Hepatocyte (in vitro differentiated cells): ENCODE measurements at regions not wholly inside any gene's neighbourhood (a gene's known extent, or its start where the extent isn't known, plus 50 kb on each side); places are given as distances from the start of the nearest gene placed in this dataset.

Experiments
- DNase-seq: peaks from one replicate; pipeline ENCODE4 v3.0.0-alpha.2; 2016; ENCODE audit warnings: low spot score
- H2AFZ ChIP-seq: fragments of 200-600 bp; sonication (generic); 2 replicates; pipeline ENCODE4 v1.6.0; 2016; ENCODE audit warnings: antibody characterized with exemption, mild to moderate bottlenecking
- H3K27ac ChIP-seq: fragments of 200-600 bp; sonication (generic); 2 replicates; pipeline ENCODE4 v1.5.1; 2016; ENCODE audit warnings: mild to moderate bottlenecking
- H3K27me3 ChIP-seq: fragments of 200-600 bp; sonication (generic); 2 replicates; pipeline ENCODE4 v1.6.1; 2016
- H3K36me3 ChIP-seq: fragments of 200-600 bp; sonication (generic); replicated peaks from 2 replicates; pipeline ENCODE4 v1.5.1; 2016; ENCODE audit warnings: low read depth; ENCODE audit not compliant: insufficient read depth
- H3K4me1 ChIP-seq: fragments of 200-600 bp; sonication (generic); 2 replicates; pipeline ENCODE4 v1.5.1; 2016; ENCODE audit warnings: mild to moderate bottlenecking, moderate library complexity; ENCODE audit not compliant: insufficient read depth
- H3K4me2 ChIP-seq: fragments of 200-600 bp; sonication (generic); 2 replicates; pipeline ENCODE4 v1.6.0; 2016
- H3K4me3 ChIP-seq: fragments of 200-600 bp; sonication (generic); 2 replicates; pipeline ENCODE4 v1.5.1; 2016; ENCODE audit warnings: mild to moderate bottlenecking
- H3K79me2 ChIP-seq: fragments of 200-600 bp; sonication (generic); 2 replicates; pipeline ENCODE4 v1.6.0; 2017; ENCODE audit warnings: mild to moderate bottlenecking
- H3K9me2 ChIP-seq: fragments of 200-600 bp; sonication (generic); replicated peaks from 2 replicates; pipeline ENCODE4 v1.6.0; 2017; ENCODE audit warnings: mild to moderate bottlenecking; ENCODE audit not compliant: insufficient read depth
- H3K9me3 ChIP-seq: fragments of 200-600 bp; sonication (generic); 2 replicates; pipeline ENCODE4 v1.5.1; 2016; ENCODE audit warnings: low read depth, mild to moderate bottlenecking
- H4K20me1 ChIP-seq: fragments of 200-600 bp; sonication (generic); 2 replicates; pipeline ENCODE4 v1.6.0; 2016; ENCODE audit warnings: mild to moderate bottlenecking; ENCODE audit not compliant: insufficient read depth, poor library complexity, severe bottlenecking
- EZH2 ChIP-seq: fragments of 200-600 bp; sonication (generic); IDR thresholded peaks from 2 replicates; pipeline ENCODE4 v1.6.1; 2016; ENCODE audit warnings: antibody characterized with exemption, mild to moderate bottlenecking, borderline replicate concordance
- EZH2phosphoT487 ChIP-seq: fragments of 200-600 bp; sonication (generic); IDR thresholded peaks from one replicate; pipeline ENCODE4 v1.6.1; 2018; ENCODE audit warnings: antibody characterized with exemption, mild to moderate bottlenecking, low read depth, moderate library complexity; ENCODE audit not compliant: unreplicated experiment, severe bottlenecking
- WGBS: methylation state at CpG from one replicate; pipeline ENCODE4 v1.1.6; 2016; ENCODE audit warnings: low lambda C conversion rate; ENCODE audit errors: missing lambda C conversion rate; 5-methylcytosine and 5-hydroxymethylcytosine counted together
- TF ChIP-seq, protein P1 (sequence below): fragments of 200-600 bp; sonication (generic); IDR thresholded peaks from 2 replicates; pipeline ENCODE4 v1.5.1; 2016; ENCODE audit warnings: antibody characterized with exemption, mild to moderate bottlenecking; ENCODE audit not compliant: poor library complexity

- TF ChIP-seq EZH2phosphoT487 (no peak), EZH2 (no peak)
- TF ChIP-seq, protein P1, sequence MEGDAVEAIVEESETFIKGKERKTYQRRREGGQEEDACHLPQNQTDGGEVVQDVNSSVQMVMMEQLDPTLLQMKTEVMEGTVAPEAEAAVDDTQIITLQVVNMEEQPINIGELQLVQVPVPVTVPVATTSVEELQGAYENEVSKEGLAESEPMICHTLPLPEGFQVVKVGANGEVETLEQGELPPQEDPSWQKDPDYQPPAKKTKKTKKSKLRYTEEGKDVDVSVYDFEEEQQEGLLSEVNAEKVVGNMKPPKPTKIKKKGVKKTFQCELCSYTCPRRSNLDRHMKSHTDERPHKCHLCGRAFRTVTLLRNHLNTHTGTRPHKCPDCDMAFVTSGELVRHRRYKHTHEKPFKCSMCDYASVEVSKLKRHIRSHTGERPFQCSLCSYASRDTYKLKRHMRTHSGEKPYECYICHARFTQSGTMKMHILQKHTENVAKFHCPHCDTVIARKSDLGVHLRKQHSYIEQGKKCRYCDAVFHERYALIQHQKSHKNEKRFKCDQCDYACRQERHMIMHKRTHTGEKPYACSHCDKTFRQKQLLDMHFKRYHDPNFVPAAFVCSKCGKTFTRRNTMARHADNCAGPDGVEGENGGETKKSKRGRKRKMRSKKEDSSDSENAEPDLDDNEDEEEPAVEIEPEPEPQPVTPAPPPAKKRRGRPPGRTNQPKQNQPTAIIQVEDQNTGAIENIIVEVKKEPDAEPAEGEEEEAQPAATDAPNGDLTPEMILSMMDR, result no peak
- peak; percentile 30 for DNase-seq
- H3K79me2 ChIP-seq, result no peaks in the 10 kb centered on the region
- H3K27ac ChIP-seq, result no peak overlapping the region
- H3K27me3 ChIP-seq, result no peaks in the 10 kb centered on the region
- H4K20me1 ChIP-seq, result no peaks in the 10 kb centered on the region
- H3K9me2 ChIP-seq, result no peaks in the 10 kb centered on the region
- H3K36me3 ChIP-seq, result no peaks in the 10 kb centered on the region
- no peak overlapping the region for H3K4me3 ChIP-seq
- no peak overlapping the region for H3K4me2 ChIP-seq
- 5% methylated on average over 1 of the region's 1 CpG for WGBS
- H2AFZ ChIP-seq, result no peak overlapping the region
- no peaks in the 10 kb centered on the region for H3K4me1 ChIP-seq
- H3K9me3 ChIP-seq, result no peaks in the 10 kb centered on the region
Measured at GRCh38 chr9:118961857-118962256, 407.4 kb downstream of the BRINP1 start.

- Histone ChIP-seq H3K79me2 (no peaks in the 10 kb centered on the region), H3K4me2 (no peak overlapping the region), H2AFZ (no peak overlapping the region), H3K4me1 (no peaks in the 10 kb centered on the region), H3K27ac (no peak overlapping the region), H3K9me2 (no peaks in the 10 kb centered on the region), H4K20me1 (no peaks in the 10 kb centered on the region), H3K36me3 (no peaks in the 10 kb centered on the region), H3K9me3 (no peaks in the 10 kb centered on the region), H3K27me3 (no peaks in the 10 kb centered on the region), H3K4me3 (no peak overlapping the region)
- WGBS, result 87% methylated on average over 3 of the region's 3 CpGs
- TF ChIP-seq EZH2phosphoT487 (no peak), EZH2 (no peak)
- TF ChIP-seq, protein P1, result no peak
- no peak for DNase-seq
Measured at GRCh38 chr9:118962426-118962825, 406.8 kb downstream of the BRINP1 start.

- Histone ChIP-seq H3K36me3 (no peaks in the 10 kb centered on the region), H4K20me1 (no peaks in the 10 kb centered on the region), H3K4me1 (no peaks in the 10 kb centered on the region), H2AFZ (no peak overlapping the region), H3K79me2 (no peaks in the 10 kb centered on the region), H3K4me2 (no peak overlapping the region), H3K9me2 (no peaks in the 10 kb centered on the region), H3K27me3 (no peaks in the 10 kb centered on the region), H3K4me3 (no peak overlapping the region), H3K27ac (no peak overlapping the region), H3K9me3 (no peaks in the 10 kb centered on the region)
- TF ChIP-seq, protein P1, result no peak
- TF ChIP-seq EZH2 (no peak), EZH2phosphoT487 (no peak)
- WGBS, result 95% methylated on average over 2 of the region's 2 CpGs
- DNase-seq, result no peak
Measured at GRCh38 chr9:118963674-118964073, 405.6 kb downstream of the BRINP1 start.

DNA sequence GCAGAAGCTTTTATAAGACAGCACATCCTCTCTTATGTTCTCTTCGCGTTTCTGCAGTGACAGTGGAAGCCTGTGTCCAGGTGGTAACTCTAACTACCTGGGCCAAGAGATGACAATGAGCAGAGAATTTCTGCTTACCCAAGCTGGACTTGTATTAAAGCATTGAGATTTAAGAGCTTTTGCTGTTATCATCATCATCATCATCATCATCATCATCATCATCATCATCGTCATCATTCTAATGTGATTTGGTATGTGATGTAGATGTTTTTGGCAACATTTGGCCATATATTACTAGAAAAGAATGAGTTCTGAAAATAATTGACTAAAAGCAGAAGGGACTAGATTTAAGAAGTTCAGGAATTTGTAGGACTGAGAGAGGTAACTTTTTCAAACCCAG lies 401.3 kb downstream of the BRINP1 start:
- Histone ChIP-seq H4K20me1 (no peaks in the 10 kb centered on the region), H3K79me2 (no peaks in the 10 kb centered on the region), H2AFZ (no peak overlapping the region), H3K27me3 (no peaks in the 10 kb centered on the region), H3K4me1 (no peaks in the 10 kb centered on the region), H3K27ac (no peak overlapping the region), H3K4me3 (no peak overlapping the region), H3K4me2 (no peak overlapping the region), H3K9me2 (no peaks in the 10 kb centered on the region), H3K36me3 (no peaks in the 10 kb centered on the region), H3K9me3 (no peaks in the 10 kb centered on the region)
- WGBS, result 93% methylated on average over 3 of the region's 3 CpGs
- DNase-seq, result no peak
- TF ChIP-seq EZH2 (no peak), EZH2phosphoT487 (no peak)
- TF ChIP-seq, protein P1, result no peak
